Stimulated activated CD4-positive, alpha-beta T cell treated with anti-CD3 and anti-CD28 coated beads, Interleukin-2, amount 100 ng/mL, for 48 hours (primary cell): ENCODE measurements at regions not wholly inside any gene's neighbourhood (a gene's known extent, or its start where the extent isn't known, plus 50 kb on each side); places are given as distances from the start of the nearest gene placed in this dataset.

Experiments used
- DNase-seq, 2 donors: peaks; one replicate each; pipeline ENCODE4 v3.0.0-alpha.2; 2020

GRCh38 chr12:77392467-77393088 is 327.2 kb upstream of the E2F7 start:
- DNase-seq, result no peak

DNA sequence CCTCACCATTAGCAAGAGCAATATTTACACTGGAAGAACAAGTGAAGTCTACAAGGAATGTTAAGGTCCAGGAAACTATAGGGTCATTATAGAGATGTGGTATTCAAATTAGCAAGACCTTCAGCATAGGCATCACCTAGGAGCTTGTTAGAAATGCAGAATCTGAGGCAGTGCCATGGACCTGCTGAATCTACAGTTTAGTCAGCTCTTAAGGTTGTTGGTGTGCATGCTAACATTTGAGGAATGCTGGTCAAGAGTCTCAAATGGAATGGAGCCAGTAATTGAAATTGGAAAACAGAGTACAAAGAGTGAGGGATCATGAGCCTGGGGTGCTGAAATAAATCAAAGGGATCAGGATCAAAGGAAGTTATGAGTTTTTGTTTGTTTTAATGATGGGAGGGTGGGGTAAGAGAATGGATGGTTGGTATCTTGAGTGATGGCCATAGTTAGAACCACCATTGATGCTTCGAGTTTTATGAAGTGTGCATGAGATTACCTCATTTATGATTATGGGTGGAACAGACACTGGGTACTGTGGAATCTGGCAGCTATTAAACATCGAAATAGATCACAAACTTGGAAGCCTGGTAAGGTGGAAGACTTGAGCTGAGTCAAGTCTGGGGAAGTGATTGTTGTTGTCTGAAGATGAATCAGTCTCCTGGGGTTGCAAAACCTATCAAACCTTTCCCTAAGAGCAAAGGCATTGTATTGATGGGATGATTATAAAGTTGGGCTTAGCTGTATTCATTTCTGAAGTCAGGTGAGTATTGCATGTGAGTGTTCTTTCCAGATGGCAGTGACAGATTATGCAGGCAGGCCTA is 323.3 kb upstream of the E2F7 start:
- DNase-seq, result no peak

GRCh38 chr12:77387671-77388070 is 322.3 kb upstream of the E2F7 start:
- DNase-seq, result no peak

DNA sequence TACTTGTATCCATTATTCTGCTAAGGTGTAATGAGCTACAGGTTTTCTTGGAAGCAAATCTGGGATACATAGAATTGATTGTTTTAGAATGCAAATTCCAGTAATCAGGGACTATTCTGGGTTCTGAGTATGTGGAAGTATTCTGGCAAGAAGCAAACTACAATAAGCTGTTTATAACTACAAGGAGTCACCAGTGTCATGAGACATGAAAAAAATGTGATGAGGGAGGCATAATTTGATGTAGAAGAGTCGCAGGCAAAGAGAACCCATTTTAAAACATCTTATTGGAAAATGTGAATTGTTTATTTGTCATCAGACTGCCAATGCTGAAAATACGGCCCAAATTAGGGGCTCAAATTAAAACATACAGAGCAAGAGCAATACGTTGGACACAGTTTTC is 321.8 kb upstream of the E2F7 start:
- DNase-seq, result no peak

DNA sequence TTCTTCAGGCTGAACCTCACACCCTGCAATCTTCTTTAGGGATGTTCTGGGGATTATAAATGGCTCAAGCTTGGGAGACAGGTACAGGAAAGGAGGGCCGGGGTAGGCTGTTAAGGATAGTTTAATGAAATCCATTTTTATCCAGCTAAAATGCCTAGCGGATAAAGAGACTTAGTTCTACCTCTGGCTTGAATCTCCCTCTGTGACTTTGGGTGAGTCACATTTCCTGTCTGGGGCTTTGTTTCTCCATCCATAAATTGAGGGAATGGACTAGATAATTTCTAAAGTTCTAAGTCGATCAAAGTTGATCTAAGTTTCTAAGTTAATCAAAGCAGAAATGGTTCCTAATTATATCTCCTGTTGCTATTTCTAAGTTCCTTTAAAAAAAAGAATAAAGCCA is 319.6 kb upstream of the E2F7 start:
- DNase-seq, result no peak

DNA sequence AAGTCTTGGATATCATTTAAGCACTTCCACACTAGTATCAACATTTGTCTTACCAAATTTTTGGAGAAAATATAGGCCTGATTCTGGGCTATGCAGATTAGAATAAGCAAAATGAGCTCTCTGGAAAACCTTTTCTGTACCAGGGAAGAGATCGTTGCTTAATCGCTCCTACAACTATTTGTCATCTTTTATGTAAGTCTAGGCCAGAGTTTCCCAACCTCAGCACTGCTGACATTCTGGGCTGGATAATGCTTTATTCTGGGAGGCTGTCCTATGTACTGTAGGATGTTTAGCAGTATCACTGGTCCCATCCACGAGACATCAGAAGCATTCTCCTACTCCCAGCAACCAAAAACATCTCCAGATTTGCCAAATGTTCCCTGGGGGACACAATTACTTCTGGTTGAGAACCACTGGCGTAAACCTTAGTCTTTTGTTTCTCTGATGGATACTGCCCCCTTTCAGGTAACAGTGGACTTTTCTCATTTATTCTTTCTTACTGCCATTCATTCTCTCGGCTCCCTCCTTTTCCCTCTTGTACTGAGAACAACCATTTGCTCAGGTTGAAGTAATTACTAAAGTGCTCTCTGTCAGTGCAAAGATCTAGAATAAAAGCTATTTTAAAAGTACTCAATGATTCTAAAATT is 316.9 kb upstream of the E2F7 start:
- DNase-seq, result no peak

DNA sequence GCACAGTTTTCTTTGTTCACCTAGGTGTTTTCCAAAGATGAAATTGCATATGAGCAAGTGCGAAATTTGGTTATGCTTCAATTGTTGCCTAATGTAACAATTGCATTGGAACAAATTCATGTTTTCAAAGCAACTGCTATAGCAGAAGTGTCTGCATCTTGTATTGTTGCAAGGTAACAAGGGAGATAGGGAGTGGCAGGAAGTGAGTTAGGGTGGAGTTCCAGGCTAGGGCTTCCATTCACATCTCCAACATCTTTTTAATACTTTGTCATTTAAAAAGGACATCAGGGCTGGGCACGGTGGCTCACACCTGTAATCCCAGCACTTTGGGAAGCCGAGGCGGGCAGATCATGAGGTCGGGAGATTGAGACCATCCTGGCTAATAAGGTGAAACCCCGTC is 312.3 kb upstream of the E2F7 start:
- no peak for DNase-seq

- no peak for DNase-seq
Observed at GRCh38 chr12:77377116-77377515, 311.7 kb upstream of the E2F7 start.

- DNase-seq, result no peak
Observed at GRCh38 chr12:77374673-77375072, 309.3 kb upstream of the E2F7 start.

DNA sequence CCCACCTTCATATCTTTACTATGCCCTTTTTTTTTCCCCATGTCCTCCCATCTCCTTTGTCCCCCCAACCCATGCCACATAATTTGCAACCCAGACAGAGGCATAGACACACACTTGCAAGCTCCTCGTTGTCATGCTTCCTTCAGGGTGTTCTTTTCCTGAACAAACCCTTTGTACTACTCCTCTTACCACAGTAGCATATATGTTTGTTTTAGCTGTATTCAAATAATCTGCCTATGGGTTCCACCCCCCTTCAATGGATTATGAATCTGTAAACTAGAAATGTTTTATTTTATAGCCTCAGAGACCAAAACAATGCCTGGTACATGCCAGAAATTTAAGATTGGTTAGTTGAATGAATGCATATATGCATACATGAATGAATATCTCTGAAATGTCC is 307.1 kb upstream of the E2F7 start:
- DNase-seq, result no peak

GRCh38 chr12:77372026-77372425 is 306.7 kb upstream of the E2F7 start:
- no peak for DNase-seq

DNA sequence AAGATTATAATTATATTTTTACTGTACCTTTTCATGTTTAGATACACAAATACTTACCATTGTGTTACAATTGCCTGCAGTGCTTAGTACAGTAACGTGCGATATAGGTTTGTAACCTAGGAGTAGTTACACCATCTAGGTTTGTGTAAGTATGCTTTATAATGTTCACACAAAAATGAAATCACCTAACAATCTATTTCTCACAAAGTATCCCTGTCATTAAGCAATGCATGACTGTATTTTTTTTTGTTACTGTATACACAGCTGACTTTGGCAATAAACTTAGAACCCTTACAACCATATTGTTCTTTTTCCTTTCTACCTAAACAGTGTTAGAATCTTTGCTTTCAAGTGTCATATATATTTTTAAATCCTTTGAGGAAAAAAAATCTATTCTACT is 303.0 kb upstream of the E2F7 start:
- DNase-seq, result no peak

- DNase-seq, result no peak
Observed at GRCh38 chr12:77366616-77367015, 301.2 kb upstream of the E2F7 start.

GRCh38 chr12:77364400-77364799 is 299.0 kb upstream of the E2F7 start:
- no peak for DNase-seq

- no peak for DNase-seq
Observed at GRCh38 chr12:77362509-77363210, 297.3 kb upstream of the E2F7 start.

DNA sequence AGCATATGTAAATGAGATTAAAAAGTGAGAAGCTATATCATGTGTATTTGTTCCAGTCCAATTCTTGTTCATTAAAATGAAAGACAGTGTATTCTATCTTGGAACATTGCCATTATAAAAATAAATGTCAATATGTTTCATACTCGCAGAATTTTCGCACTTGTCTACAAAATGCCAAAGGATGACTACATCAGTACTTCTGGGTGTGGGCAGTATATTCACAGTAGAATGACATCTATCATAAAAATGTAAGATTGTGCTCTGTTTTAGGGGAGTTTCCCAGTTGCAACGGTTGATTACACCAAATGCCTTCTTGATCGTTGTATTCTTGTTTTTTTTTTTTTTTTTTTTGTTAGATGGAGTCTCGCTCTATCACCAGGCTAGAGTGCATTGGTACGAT is 292.3 kb upstream of the E2F7 start:
- DNase-seq, result no peak

- DNase-seq, result no peak
Observed at GRCh38 chr12:77354766-77355362, 289.5 kb upstream of the E2F7 start.

DNA sequence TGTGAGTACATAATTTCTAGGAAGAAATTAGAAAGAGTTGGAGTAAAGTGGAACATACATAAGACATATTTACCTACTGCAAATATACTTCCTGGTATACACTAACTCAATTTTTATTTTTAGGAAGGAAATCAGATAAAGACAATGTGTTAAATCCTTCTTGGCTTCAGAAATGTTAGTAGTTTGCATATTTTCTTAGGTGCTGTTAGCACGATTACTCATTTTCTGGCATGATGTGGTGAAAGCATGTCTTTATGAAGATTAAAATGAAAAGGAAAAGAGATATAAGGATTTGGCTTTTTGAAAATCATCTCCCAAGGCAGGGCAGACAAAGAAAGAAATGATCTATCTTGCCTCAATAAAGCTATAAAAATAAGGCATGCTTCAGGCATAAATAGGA is 287.6 kb upstream of the E2F7 start:
- DNase-seq, result no peak

GRCh38 chr12:77351860-77352259 is 286.5 kb upstream of the E2F7 start:
- no peak for DNase-seq

DNA sequence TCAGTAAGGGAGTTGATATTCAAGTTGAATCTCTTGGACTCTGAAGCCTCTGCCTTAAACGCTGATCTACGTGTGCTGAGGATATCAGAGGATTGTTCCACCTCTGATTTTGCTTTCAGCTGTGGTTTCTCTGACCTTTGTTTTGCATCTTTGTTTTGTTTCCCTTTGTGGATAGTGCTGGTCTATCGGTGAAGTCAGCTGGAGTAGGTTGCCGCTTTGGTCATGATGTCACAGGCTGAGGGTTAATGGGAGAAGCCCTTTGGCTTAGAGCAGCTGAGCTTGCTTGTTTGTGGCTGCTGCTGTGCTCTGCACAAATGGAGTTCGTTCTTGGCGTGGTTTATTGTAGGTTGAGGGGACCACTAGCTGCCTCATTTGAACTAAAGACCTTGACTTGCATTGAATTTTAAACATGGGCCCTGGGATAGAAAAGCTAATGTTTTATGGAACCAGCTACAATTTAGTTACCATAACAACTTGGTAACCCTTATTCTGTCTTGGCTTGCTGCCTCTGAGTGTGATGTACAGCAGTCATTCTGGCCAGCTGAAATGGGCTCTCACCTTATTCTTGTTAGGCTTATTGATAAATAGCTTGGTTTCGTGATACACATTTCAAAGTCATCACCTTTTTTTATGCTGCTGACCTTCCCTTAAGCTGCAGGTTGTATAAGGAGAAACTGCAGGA is 284.5 kb upstream of the E2F7 start:
- no peak for DNase-seq

GRCh38 chr12:77347017-77347416 is 281.6 kb upstream of the E2F7 start:
- DNase-seq, result no peak

DNA sequence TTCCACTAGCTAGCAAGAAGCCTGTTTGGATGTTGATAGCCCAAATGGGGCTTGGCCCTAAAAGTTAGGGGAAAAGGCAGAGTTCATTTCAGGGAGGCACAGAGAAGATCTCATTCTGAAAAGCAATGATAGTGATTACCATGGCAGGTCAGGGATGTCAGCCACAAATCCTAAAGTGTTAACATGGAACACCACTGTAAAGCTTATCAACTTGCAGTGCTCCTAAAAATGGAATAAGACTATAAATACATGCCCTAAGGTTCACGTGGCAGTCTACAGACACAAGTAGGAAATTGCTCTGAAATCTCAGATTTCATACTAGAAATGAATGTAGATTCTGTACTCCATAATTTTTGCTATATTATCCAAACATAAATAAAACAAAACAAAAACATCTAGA is 280.0 kb upstream of the E2F7 start:
- DNase-seq, result no peak

- DNase-seq, result no peak
Observed at GRCh38 chr12:77344651-77345050, 279.3 kb upstream of the E2F7 start.
